NCI-H460 (cell line): ENCODE measurements at regions not wholly inside any gene's neighbourhood (a gene's known extent, or its start where the extent isn't known, plus 50 kb on each side); places are given as distances from the start of the nearest gene placed in this dataset.
"Not testable (repeated sequence)": the region's sequence is repeated elsewhere in the genome, so short reads cannot be mapped to it uniquely, and the experiment has no call there.

Source experiments
- DNase-seq: peaks from one replicate; pipeline ENCODE4 v3.0.0-alpha.2; 2016; ENCODE audit warnings: low read depth; ENCODE audit errors: extremely low read depth

GRCh38 chr7:48992816-48993215 lies 68.5 kb downstream of the CDC14C start:
- DNase-seq: no peak

GRCh38 chr7:49001610-49002033 lies 77.3 kb downstream of the CDC14C start:
- DNase-seq: peak; percentile 8

- no peak for DNase-seq
These were observed 86.4 kb downstream of the CDC14C start for GRCh38 chr7:49010717-49011116.

- DNase-seq: no peak
These were observed 90.5 kb downstream of the CDC14C start for GRCh38 chr7:49014870-49015269.

- DNase-seq: no peak
These were observed 95.8 kb downstream of the CDC14C start for GRCh38 chr7:49020145-49020544.

- no peak for DNase-seq
These were observed 98.1 kb downstream of the CDC14C start for GRCh38 chr7:49022448-49022847.

GRCh38 chr7:49023345-49024328 lies 99.3 kb downstream of the CDC14C start:
- no peak for DNase-seq

- DNase-seq: no peak
These were observed 105.9 kb downstream of the CDC14C start for GRCh38 chr7:49030221-49030620.

- DNase-seq: not testable (repeated sequence)
These were observed 108.8 kb downstream of the CDC14C start for GRCh38 chr7:49033140-49033539.

GRCh38 chr7:49037346-49038210 lies 113.2 kb downstream of the CDC14C start:
- DNase-seq: no peak

- no peak for DNase-seq
These were observed 114.5 kb downstream of the CDC14C start for GRCh38 chr7:49038821-49039358.

GRCh38 chr7:49060743-49061142 lies 136.4 kb downstream of the CDC14C start:
- no peak for DNase-seq

GRCh38 chr7:49074538-49074937 lies 150.2 kb downstream of the CDC14C start:
- no peak for DNase-seq

- DNase-seq: no peak
These were observed 156.6 kb downstream of the CDC14C start for GRCh38 chr7:49080896-49081475.

- no peak for DNase-seq
These were observed 163.7 kb downstream of the CDC14C start for GRCh38 chr7:49088017-49088416.

GRCh38 chr7:49089717-49090116 lies 165.4 kb downstream of the CDC14C start:
- no peak for DNase-seq

- DNase-seq: no peak
These were observed 166.7 kb downstream of the CDC14C start for GRCh38 chr7:49091089-49091488.

- no peak for DNase-seq
These were observed 167.2 kb downstream of the CDC14C start for GRCh38 chr7:49091519-49091918.

GRCh38 chr7:49093218-49093617 lies 168.9 kb downstream of the CDC14C start:
- DNase-seq: no peak

- no peak for DNase-seq
These were observed 170.5 kb downstream of the CDC14C start for GRCh38 chr7:49094866-49095265.
